Choroid plexus epithelial cell (primary cell): ENCODE measurements at regions not wholly inside any gene's neighbourhood (a gene's known extent, or its start where the extent isn't known, plus 50 kb on each side); places are given as distances from the start of the nearest gene placed in this dataset.

ENCODE experiments used
- DNase-seq: peaks from one replicate; pipeline ENCODE4 v3.0.0-alpha.2; 2010; ENCODE audit warnings: low read depth
- H3K4me3 ChIP-seq: 2 replicates; pipeline ENCODE4 v1.5.1; 2011; ENCODE audit warnings: low read depth, mild to moderate bottlenecking, control low read depth, low read length, moderate library complexity
- CTCF ChIP-seq: conservative IDR thresholded peaks from 2 replicates; pipeline ENCODE4 v1.5.1; 2011; ENCODE audit warnings: low read depth, mild to moderate bottlenecking, control low read depth, inconsistent platforms, low read length, moderate library complexity

- no peak for DNase-seq
- no peak for TF ChIP-seq CTCF
- no peak overlapping the region for H3K4me3 ChIP-seq
Measured at GRCh38 chr5:169369130-169369529, 68.2 kb upstream of the SLIT3 start.

- no peak overlapping the region for H3K4me3 ChIP-seq
- no peak for DNase-seq
- no peak for TF ChIP-seq CTCF
Measured at GRCh38 chr5:169367861-169368260, 66.9 kb upstream of the SLIT3 start.

- no peak for TF ChIP-seq CTCF
- H3K4me3 ChIP-seq: no peak overlapping the region
- DNase-seq: no peak
Measured at GRCh38 chr5:169357291-169357690, 56.4 kb upstream of the SLIT3 start.

GRCh38 chr5:169356811-169357210, 55.9 kb upstream of the SLIT3 start:
- DNase-seq: no peak
- H3K4me3 ChIP-seq: no peak overlapping the region
- TF ChIP-seq CTCF: no peak

DNA sequence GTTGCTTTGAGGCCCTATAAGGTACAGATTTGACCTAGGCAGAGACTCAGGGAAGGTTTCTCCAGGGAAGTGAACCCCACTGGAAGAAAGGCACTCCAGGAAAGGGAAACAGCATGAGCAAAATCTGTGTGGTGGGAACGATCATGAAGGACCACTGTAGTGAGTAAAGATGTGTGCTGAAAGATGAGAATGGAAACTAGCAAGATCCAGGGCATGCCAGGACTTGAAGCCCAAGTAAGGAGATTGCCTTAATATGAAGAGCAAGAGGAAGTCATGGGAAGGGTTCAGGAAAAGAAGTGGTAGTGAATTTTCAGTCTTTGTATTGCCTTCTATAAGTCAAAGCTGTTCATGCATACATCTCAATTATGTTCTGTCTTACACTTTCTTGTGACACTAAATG, 55.2 kb upstream of the SLIT3 start:
- no peak for TF ChIP-seq CTCF
- DNase-seq: no peak
- H3K4me3 ChIP-seq: no peak overlapping the region

- no peak overlapping the region for H3K4me3 ChIP-seq
- DNase-seq: no peak
- no peak for TF ChIP-seq CTCF
Measured at GRCh38 chr5:169354921-169355320, 54.0 kb upstream of the SLIT3 start.

GRCh38 chr5:169354263-169354662, 53.3 kb upstream of the SLIT3 start:
- no peak overlapping the region for H3K4me3 ChIP-seq
- DNase-seq: peak; percentile 21
- no peak for TF ChIP-seq CTCF
